ENCODE measurements at regions not wholly inside any gene's neighbourhood (a gene's known extent, or its start where the extent isn't known, plus 50 kb on each side); places are given as distances from the start of the nearest gene placed in this dataset.
A peak's percentile ranks its signal among the peaks of the same experiment; 100 is the strongest.

DNA sequence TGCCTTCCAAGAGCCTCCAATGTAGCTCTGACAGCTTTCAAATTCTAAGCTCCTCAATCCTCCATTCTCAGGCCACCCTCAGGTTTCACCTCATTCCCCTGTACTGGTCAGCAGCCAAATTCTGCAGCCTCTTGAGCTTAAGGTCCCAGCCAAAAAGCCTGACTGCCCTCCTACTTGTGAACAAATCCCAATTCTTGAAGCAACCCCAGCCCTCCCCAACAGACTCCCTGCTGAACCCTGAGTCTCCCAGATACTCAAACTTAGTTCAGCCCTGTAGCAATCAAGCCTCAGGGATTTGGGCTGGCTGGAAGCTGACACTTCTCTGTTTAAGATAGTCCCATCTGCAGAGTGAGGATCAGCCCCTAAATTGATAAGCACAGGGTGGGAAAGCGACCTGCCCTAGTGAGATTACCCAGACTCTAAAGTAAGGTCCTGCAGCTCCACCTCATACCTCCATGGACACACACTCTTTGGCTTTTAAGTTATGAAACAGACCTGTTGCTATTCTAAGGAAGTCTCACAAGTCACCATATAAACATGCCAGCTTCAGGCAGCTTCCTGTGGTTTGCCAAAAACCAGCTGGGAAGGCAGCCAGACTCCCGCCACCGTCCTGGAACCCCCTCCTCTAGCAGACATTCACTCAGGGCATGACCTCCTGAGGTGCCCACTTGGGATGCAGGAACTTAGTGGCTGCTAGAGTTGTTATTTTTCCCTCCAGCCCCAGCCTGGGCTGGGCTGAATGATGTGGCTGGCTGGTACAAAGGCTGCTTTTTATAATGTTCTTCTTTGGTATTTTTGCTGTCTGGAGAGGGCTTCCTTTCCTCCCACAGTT lies 82.5 kb upstream of the PICALM start:
- DNase-seq (ENCODE audit: unreplicated experiment): peak; percentile 55
- TF ChIP-seq, protein P1, sequence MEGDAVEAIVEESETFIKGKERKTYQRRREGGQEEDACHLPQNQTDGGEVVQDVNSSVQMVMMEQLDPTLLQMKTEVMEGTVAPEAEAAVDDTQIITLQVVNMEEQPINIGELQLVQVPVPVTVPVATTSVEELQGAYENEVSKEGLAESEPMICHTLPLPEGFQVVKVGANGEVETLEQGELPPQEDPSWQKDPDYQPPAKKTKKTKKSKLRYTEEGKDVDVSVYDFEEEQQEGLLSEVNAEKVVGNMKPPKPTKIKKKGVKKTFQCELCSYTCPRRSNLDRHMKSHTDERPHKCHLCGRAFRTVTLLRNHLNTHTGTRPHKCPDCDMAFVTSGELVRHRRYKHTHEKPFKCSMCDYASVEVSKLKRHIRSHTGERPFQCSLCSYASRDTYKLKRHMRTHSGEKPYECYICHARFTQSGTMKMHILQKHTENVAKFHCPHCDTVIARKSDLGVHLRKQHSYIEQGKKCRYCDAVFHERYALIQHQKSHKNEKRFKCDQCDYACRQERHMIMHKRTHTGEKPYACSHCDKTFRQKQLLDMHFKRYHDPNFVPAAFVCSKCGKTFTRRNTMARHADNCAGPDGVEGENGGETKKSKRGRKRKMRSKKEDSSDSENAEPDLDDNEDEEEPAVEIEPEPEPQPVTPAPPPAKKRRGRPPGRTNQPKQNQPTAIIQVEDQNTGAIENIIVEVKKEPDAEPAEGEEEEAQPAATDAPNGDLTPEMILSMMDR (IDR thresholded peaks at IDR 0.05; ENCODE audit: unreplicated experiment): no peak
- ChIA-PET CTCF (interaction anchor here (0.8 to 2.1 kb wide), 3 partner anchors 9 to 42 kb away, joined by 3 to 7 read pairs (median 3); no protein-coding TSS in a partner anchor), POLR2A (interaction anchor here (0.6 to 3.5 kb wide), 6 partner anchors 10 to 998 kb away, joined by 3 to 18 read pairs (median 4); no protein-coding TSS in a partner anchor)
- Mint-ChIP-seq H3K4me3 (ENCODE audit: unreplicated experiment) (no peak overlapping the region), H3K9me3 (ENCODE audit: unreplicated experiment) (no peaks in the 10 kb centered on the region), H3K4me1 (ENCODE audit: insufficient read depth, unreplicated experiment) (peaks cover 20% of the 10 kb centered on the region), H3K36me3 (ENCODE audit: insufficient read depth, unreplicated experiment) (no peaks in the 10 kb centered on the region), H3K27me3 (ENCODE audit: insufficient read depth, unreplicated experiment) (no peaks in the 10 kb centered on the region), H3K27ac (ENCODE audit: low read depth, unreplicated experiment) (peak overlapping the region; percentile 23)
- intact Hi-C loops (cut with micrococcal nuclease): no loop called here
- no TSS peak for BruUV-seq (replicated peaks)

DNA sequence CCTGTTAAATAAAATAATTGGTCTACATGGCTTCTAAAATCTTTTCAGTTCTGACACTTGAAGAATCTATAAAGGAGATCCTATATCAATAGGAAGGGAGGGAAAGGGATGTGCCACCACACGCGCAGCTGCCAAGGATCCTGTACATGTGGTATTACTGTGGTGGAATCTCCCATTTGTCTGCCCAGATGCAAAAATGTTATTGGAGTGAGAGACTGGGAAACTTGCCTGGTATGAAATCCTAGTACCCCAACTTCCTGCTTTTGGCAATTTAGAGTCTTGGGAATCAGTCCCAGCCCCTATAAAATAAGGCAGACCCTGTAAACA lies 81.9 kb upstream of the PICALM start:
- no TSS peak for BruUV-seq (replicated peaks)
- no peak overlapping the region for H3K4me3 Mint-ChIP-seq (ENCODE audit: unreplicated experiment)
- intact Hi-C loops (cut with micrococcal nuclease): no loop called here
- TF ChIP-seq, protein P1 (IDR thresholded peaks at IDR 0.05; ENCODE audit: unreplicated experiment): no peak
- DNase-seq (ENCODE audit: unreplicated experiment): peak; percentile 24
- no peaks in the 10 kb centered on the region for H3K9me3 Mint-ChIP-seq (ENCODE audit: unreplicated experiment)
- H3K36me3 Mint-ChIP-seq (ENCODE audit: insufficient read depth, unreplicated experiment): no peaks in the 10 kb centered on the region
- ChIA-PET CTCF (interaction anchor here (2.1 kb wide), 1 partner anchor 43 kb away, joined by 7 read pairs; no protein-coding TSS in a partner anchor), POLR2A (interaction anchor here (0.7 to 3.5 kb wide), 5 partner anchors 11 to 142 kb away, joined by 3 to 18 read pairs (median 4); no protein-coding TSS in a partner anchor)
- H3K27ac Mint-ChIP-seq (ENCODE audit: low read depth, unreplicated experiment): peak overlapping the region; percentile 23
- peaks cover 20% of the 10 kb centered on the region for H3K4me1 Mint-ChIP-seq (ENCODE audit: insufficient read depth, unreplicated experiment)
- H3K27me3 Mint-ChIP-seq (ENCODE audit: insufficient read depth, unreplicated experiment): no peaks in the 10 kb centered on the region

DNA sequence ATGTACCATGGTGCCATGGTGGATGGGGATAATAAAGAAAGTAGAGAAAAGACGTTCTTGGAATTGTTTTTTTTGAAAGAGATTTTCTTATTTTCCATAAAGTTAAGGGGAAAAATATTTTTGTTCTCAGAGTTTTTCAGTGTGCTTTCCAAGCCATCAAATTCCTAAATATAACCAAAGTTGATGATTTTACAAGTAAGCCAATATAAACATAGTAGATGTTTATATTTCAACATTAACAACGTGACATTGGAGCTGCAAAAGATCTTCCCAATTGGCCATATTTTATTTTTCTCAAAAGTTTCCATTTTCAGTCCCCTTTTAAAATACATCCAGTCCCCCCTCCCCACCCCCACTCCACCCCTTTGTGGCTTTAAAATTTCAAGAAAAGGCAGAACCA lies 80.9 kb upstream of the PICALM start:
- no peaks in the 10 kb centered on the region for H3K9me3 Mint-ChIP-seq (ENCODE audit: unreplicated experiment)
- TF ChIP-seq, protein P1 (IDR thresholded peaks at IDR 0.05; ENCODE audit: unreplicated experiment): no peak
- H3K36me3 Mint-ChIP-seq (ENCODE audit: insufficient read depth, unreplicated experiment): no peaks in the 10 kb centered on the region
- POLR2A ChIA-PET: no interaction called here
- DNase-seq (ENCODE audit: unreplicated experiment): no peak
- H3K27ac Mint-ChIP-seq (ENCODE audit: low read depth, unreplicated experiment): no peak overlapping the region
- H3K4me1 Mint-ChIP-seq (ENCODE audit: insufficient read depth, unreplicated experiment): peaks cover 20% of the 10 kb centered on the region
- intact Hi-C loops (cut with micrococcal nuclease): no loop called here
- no peak overlapping the region for H3K4me3 Mint-ChIP-seq (ENCODE audit: unreplicated experiment)
- no TSS peak for BruUV-seq (replicated peaks)
- CTCF ChIA-PET: no interaction called here
- no peaks in the 10 kb centered on the region for H3K27me3 Mint-ChIP-seq (ENCODE audit: insufficient read depth, unreplicated experiment)

DNA sequence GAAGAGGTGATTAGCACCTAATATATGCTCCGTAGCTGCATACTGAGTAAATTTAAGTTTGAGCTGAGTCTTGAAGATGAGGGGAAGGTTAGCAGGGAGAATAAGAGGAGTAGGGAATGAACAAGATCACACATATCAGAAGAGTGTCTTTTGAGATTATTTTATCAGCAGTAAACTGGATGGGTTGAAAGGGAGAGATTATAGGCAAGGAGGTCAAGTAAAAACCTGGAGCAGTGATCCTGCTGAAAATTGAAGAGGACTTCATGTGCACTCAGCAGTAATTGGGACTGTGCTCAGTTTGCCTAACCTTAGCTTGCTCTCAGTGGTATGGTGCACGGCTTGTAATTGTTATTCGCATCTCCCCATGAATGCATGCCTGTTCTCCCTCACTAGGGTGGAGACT lies 79.5 kb upstream of the PICALM start:
- peaks cover 20% of the 10 kb centered on the region for H3K4me1 Mint-ChIP-seq (ENCODE audit: insufficient read depth, unreplicated experiment)
- H3K36me3 Mint-ChIP-seq (ENCODE audit: insufficient read depth, unreplicated experiment): no peaks in the 10 kb centered on the region
- no peaks in the 10 kb centered on the region for H3K9me3 Mint-ChIP-seq (ENCODE audit: unreplicated experiment)
- TF ChIP-seq, protein P1 (IDR thresholded peaks at IDR 0.05; ENCODE audit: unreplicated experiment): no peak
- H3K4me3 Mint-ChIP-seq (ENCODE audit: unreplicated experiment): no peak overlapping the region
- intact Hi-C loops (cut with micrococcal nuclease): no loop called here
- DNase-seq (ENCODE audit: unreplicated experiment): no peak
- ChIA-PET POLR2A (interaction anchor here (1.2 kb wide), 1 partner anchor 79 kb away, joined by 3 read pairs; the partner anchor contains the start of gene PICALM), CTCF (interaction anchor here (0.5 to 1.5 kb wide), 4 partner anchors 10 to 1221 kb away, joined by 3 to 8 read pairs (median 4); no protein-coding TSS in a partner anchor)
- H3K27me3 Mint-ChIP-seq (ENCODE audit: insufficient read depth, unreplicated experiment): no peaks in the 10 kb centered on the region
- H3K27ac Mint-ChIP-seq (ENCODE audit: low read depth, unreplicated experiment): no peak overlapping the region
- BruUV-seq (replicated peaks): no TSS peak
